ENCODE measurements at regions not wholly inside any gene's neighbourhood (a gene's known extent, or its start where the extent isn't known, plus 50 kb on each side); places are given as distances from the start of the nearest gene placed in this dataset.

DNA sequence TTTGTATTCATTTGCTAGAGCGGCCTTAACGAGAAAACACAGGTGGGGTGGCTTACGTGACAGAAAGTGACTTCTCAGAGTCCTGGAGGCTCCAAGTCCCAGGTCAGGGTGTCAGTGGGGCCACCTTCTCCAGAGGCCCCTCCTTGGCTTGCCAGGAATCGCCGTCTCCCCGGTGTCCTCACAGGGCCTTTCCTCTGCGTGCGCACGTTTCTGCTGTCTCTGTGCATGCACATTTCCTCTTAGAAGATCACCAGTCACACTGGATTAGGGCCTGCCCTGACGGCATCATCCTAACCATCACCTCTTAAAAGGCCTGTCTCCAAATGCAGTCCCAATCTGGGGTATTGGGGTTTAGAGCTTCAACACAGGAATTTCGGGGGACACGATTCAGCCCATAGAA lies 63.8 kb upstream of the HELT start:
- TF ChIP-seq, protein P1, sequence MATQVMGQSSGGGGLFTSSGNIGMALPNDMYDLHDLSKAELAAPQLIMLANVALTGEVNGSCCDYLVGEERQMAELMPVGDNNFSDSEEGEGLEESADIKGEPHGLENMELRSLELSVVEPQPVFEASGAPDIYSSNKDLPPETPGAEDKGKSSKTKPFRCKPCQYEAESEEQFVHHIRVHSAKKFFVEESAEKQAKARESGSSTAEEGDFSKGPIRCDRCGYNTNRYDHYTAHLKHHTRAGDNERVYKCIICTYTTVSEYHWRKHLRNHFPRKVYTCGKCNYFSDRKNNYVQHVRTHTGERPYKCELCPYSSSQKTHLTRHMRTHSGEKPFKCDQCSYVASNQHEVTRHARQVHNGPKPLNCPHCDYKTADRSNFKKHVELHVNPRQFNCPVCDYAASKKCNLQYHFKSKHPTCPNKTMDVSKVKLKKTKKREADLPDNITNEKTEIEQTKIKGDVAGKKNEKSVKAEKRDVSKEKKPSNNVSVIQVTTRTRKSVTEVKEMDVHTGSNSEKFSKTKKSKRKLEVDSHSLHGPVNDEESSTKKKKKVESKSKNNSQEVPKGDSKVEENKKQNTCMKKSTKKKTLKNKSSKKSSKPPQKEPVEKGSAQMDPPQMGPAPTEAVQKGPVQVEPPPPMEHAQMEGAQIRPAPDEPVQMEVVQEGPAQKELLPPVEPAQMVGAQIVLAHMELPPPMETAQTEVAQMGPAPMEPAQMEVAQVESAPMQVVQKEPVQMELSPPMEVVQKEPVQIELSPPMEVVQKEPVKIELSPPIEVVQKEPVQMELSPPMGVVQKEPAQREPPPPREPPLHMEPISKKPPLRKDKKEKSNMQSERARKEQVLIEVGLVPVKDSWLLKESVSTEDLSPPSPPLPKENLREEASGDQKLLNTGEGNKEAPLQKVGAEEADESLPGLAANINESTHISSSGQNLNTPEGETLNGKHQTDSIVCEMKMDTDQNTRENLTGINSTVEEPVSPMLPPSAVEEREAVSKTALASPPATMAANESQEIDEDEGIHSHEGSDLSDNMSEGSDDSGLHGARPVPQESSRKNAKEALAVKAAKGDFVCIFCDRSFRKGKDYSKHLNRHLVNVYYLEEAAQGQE (IDR thresholded peaks at IDR 0.05; ENCODE audit: insufficient read depth in 1 of 2, low read depth in 2 of 2, low read length in 2 of 2), result no peak
- no peak for TF ChIP-seq POLR2AphosphoS5 (IDR thresholded peaks at IDR 0.05; ENCODE audit: low read depth, low read length)
- no peak for TF ChIP-seq FOXP2 (optimal IDR thresholded peaks at IDR 0.05; ENCODE audit: borderline replicate concordance, extremely low read depth, extremely low read length, insufficient read depth)
- no peak for TF ChIP-seq SIN3A (IDR thresholded peaks at IDR 0.05; ENCODE audit: borderline replicate concordance, insufficient read depth, low read length)

DNA sequence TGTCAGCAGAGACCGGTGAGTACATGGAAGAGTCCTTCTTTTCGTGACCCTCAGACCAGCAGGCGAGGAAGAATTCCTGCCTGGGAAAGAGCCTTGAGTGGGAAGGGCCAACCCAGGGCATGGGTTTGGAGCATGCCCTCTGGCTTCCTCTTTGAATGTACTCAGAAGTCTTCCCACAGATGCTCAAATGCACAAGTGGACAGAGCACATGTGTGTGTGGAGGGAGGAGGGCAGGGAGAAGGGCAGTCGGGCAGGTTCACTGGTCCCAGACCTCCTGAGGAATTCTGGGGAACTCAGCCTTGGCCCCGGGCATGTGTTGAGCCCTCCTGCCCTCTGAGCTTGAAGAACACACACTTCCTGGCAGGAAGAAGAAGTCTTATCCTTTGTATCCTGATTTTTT lies 63.2 kb upstream of the HELT start:
- TF ChIP-seq TAF1 (IDR thresholded peaks at IDR 0.05; ENCODE audit: borderline replicate concordance, insufficient read depth, low read length), result no peak
- no peak for TF ChIP-seq POLR2AphosphoS5 (IDR thresholded peaks at IDR 0.05; ENCODE audit: low read depth, low read length)
- TF ChIP-seq, protein P1 (IDR thresholded peaks at IDR 0.05; ENCODE audit: insufficient read depth in 1 of 2, low read depth in 2 of 2, low read length in 2 of 2), result no peak
- TF ChIP-seq FOXP2 (optimal IDR thresholded peaks at IDR 0.05; ENCODE audit: borderline replicate concordance, extremely low read depth, extremely low read length, insufficient read depth), result no peak
- TF ChIP-seq SIN3A (IDR thresholded peaks at IDR 0.05; ENCODE audit: borderline replicate concordance, insufficient read depth, low read length), result no peak

DNA sequence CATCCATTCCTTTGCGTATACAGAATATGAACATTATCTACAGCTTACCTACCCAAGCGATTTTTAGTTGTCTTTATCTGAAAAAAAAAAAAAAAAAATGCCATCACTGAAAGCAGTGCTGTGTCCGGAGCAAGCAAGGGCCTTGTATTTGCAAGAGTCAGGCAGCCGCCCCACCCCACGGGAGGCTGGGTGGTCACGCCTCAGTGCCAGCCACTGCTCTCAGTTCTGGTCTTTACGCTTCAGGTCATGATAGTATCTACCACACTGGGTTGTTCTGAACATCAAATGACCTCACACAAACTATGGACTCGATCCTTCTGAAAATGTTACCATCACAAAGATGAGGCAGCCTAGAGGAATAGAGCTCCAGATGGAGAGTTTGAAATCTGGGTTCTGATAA lies 62.7 kb upstream of the HELT start:
- no peak for TF ChIP-seq FOXP2 (optimal IDR thresholded peaks at IDR 0.05; ENCODE audit: borderline replicate concordance, extremely low read depth, extremely low read length, insufficient read depth)
- no peak for TF ChIP-seq SIN3A (IDR thresholded peaks at IDR 0.05; ENCODE audit: borderline replicate concordance, insufficient read depth, low read length)
- TF ChIP-seq, protein P1 (IDR thresholded peaks at IDR 0.05; ENCODE audit: insufficient read depth in 1 of 2, low read depth in 2 of 2, low read length in 2 of 2), result no peak
- no peak for TF ChIP-seq POLR2AphosphoS5 (IDR thresholded peaks at IDR 0.05; ENCODE audit: low read depth, low read length)
- TF ChIP-seq TAF1 (IDR thresholded peaks at IDR 0.05; ENCODE audit: borderline replicate concordance, insufficient read depth, low read length), result no peak

DNA sequence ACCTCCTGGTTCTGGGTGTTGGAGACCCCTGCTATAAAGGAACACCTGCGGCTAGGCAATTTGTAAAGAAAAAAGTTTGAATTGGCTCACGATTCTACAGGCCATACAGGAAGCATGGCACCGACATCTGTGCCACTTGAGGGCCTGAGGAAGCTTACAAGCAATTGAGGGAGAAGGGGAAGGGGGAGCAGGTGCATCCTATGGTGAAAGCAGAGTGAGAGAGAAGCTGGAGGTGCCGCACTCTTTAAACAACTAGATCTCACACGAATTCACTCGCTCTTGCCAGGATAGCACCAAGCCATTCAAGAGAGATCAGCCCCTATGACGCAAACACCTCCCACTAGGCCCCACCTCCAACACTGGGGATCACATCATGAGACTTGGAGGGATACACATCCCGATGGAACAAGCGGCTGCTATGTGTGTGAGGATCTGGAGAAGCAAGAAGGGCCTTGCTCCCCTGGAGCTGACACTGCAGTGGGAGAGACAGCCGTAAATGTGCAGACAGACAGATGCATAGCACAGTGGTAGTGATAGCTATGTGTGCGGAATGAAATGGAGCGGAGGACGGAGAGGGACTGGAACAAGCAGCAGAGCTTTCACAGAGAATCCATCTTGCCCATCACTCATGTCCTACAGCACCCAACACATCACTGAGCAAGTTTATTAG lies 60.7 kb upstream of the HELT start:
- no peak for TF ChIP-seq TAF1 (IDR thresholded peaks at IDR 0.05; ENCODE audit: borderline replicate concordance, insufficient read depth, low read length)
- TF ChIP-seq POLR2AphosphoS5 (IDR thresholded peaks at IDR 0.05; ENCODE audit: low read depth, low read length), result no peak
- no peak for TF ChIP-seq SIN3A (IDR thresholded peaks at IDR 0.05; ENCODE audit: borderline replicate concordance, insufficient read depth, low read length)
- TF ChIP-seq, protein P1 (IDR thresholded peaks at IDR 0.05; ENCODE audit: insufficient read depth in 1 of 2, low read depth in 2 of 2, low read length in 2 of 2), result no peak
- no peak for TF ChIP-seq FOXP2 (optimal IDR thresholded peaks at IDR 0.05; ENCODE audit: borderline replicate concordance, extremely low read depth, extremely low read length, insufficient read depth)
